Breast epithelium (tissue), 3 donors: ENCODE measurements at regions not wholly inside any gene's neighbourhood (a gene's known extent, or its start where the extent isn't known, plus 50 kb on each side); places are given as distances from the start of the nearest gene placed in this dataset.

Experiments
- POLR2A ChIP-seq: fragments of 450-650 bp; IDR thresholded peaks from one replicate; pipeline ENCODE4 v1.6.1; 2016; ENCODE audit warnings: antibody characterized with exemption, mild to moderate bottlenecking, moderate library complexity
- POLR2AphosphoS5 ChIP-seq, 3 donors: sonication (generic); formaldehyde crosslinking; IDR thresholded peaks; one replicate each; pipeline ENCODE4 v1.6.1; 2017; ENCODE audit warnings: antibody characterized with exemption in 3 of 3
- TF ChIP-seq, protein P1 (sequence below), 3 donors: fragments of 450-650 bp; IDR thresholded peaks; one replicate each; pipeline ENCODE4 v1.5.1; 2016 to 2017; ENCODE audit warnings: antibody characterized with exemption in 3 of 3, mild to moderate bottlenecking in 3 of 3, moderate library complexity in 3 of 3

DNA sequence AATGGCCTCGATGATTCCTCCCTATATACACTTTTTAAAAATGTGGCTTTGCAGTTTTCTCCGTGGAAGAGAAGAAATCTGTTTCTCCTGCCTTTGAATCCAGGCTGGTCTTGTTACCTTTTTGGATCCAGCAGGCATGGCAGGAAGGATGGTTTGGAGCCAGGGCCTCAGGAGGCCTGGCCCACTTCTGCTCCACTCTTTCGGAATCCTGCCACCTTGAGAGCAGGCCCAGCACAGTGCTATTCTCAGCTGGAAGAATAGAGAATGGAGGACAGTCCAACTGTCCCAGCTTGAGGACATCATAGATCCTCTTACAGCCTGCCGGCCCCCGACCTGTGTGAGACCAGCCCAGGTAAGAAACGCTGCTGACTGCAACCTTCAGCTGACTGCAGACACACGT lies 421.5 kb downstream of the FUT8 start:
- TF ChIP-seq POLR2A (no peak), POLR2AphosphoS5 (IDR thresholded peaks at IDR 0.05) (no peak)
- TF ChIP-seq, protein P1, sequence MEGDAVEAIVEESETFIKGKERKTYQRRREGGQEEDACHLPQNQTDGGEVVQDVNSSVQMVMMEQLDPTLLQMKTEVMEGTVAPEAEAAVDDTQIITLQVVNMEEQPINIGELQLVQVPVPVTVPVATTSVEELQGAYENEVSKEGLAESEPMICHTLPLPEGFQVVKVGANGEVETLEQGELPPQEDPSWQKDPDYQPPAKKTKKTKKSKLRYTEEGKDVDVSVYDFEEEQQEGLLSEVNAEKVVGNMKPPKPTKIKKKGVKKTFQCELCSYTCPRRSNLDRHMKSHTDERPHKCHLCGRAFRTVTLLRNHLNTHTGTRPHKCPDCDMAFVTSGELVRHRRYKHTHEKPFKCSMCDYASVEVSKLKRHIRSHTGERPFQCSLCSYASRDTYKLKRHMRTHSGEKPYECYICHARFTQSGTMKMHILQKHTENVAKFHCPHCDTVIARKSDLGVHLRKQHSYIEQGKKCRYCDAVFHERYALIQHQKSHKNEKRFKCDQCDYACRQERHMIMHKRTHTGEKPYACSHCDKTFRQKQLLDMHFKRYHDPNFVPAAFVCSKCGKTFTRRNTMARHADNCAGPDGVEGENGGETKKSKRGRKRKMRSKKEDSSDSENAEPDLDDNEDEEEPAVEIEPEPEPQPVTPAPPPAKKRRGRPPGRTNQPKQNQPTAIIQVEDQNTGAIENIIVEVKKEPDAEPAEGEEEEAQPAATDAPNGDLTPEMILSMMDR (IDR thresholded peaks at IDR 0.05), result no peak
